Right lobe of liver (tissue), 4 donors: ENCODE measurements at regions not wholly inside any gene's neighbourhood (a gene's known extent, or its start where the extent isn't known, plus 50 kb on each side); places are given as distances from the start of the nearest gene placed in this dataset.

Experiments
- CTCF ChIP-seq, 4 donors: fragments of 200-600 bp in 3 of 4; fragments of 450-650 bp in 1 of 4; IDR thresholded peaks; one replicate each; pipeline versions ENCODE4 v1.5.1 to v1.8.0; 2016 to 2022; ENCODE audit warnings: antibody characterized with exemption in 4 of 4, mild to moderate bottlenecking in 2 of 4
- POLR2A ChIP-seq: fragments of 450-650 bp; IDR thresholded peaks from one replicate; pipeline ENCODE4 v1.6.1; 2017; ENCODE audit warnings: antibody characterized with exemption, mild to moderate bottlenecking
- donor health status: DM: no; HTN: no; CAD: no.
- donor health status: DM: no; HTN: no; CAD: no.
- donor health status: DM: no; HTN: yes; CAD: no.

- TF ChIP-seq CTCF (IDR thresholded peaks at IDR 0.05), result no peak
- no peak for TF ChIP-seq POLR2A
These were observed 570.3 kb upstream of the CCDC54 start for GRCh38 chr3:106806964-106807363.
